ENCODE measurements at regions not wholly inside any gene's neighbourhood (a gene's known extent, or its start where the extent isn't known, plus 50 kb on each side); places are given as distances from the start of the nearest gene placed in this dataset.
"Not testable (repeated sequence)": the region's sequence is repeated elsewhere in the genome, so short reads cannot be mapped to it uniquely, and the experiment has no call there.

DNA sequence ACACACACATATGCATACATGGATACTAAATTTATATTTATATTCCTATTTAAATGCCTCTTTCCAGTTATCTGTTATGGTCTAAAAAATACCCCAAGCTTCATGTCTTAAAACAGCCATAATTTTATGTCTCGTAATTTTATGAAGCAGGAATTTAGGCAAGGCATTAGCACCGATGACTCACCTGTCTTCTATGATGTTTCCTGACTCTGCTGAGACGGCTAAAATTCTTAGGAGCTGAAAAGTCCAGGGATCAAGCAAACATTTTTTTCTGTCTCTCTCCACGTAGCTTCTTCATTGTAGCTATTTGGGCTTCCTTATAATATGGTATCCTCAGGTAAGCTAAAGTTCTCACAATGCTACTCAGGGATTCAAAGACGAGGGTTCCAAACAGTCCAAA lies 930.3 kb downstream of the STIM2 start:
- H3K9me3 ChIP-seq: no peaks in the 10 kb centered on the region
- no peak overlapping the region for H3K27ac ChIP-seq
- H3K4me3 ChIP-seq: no peak overlapping the region
- intact Hi-C loops (cut with DNase I): no loop called here
- H3K27me3 ChIP-seq: no peaks in the 10 kb centered on the region
- H3K4me1 ChIP-seq: no peaks in the 10 kb centered on the region
- no peak for DNase-seq (ENCODE audit: low spot score in 2 of 2)
- no peaks in the 10 kb centered on the region for H3K36me3 ChIP-seq
- TF ChIP-seq, protein P1, sequence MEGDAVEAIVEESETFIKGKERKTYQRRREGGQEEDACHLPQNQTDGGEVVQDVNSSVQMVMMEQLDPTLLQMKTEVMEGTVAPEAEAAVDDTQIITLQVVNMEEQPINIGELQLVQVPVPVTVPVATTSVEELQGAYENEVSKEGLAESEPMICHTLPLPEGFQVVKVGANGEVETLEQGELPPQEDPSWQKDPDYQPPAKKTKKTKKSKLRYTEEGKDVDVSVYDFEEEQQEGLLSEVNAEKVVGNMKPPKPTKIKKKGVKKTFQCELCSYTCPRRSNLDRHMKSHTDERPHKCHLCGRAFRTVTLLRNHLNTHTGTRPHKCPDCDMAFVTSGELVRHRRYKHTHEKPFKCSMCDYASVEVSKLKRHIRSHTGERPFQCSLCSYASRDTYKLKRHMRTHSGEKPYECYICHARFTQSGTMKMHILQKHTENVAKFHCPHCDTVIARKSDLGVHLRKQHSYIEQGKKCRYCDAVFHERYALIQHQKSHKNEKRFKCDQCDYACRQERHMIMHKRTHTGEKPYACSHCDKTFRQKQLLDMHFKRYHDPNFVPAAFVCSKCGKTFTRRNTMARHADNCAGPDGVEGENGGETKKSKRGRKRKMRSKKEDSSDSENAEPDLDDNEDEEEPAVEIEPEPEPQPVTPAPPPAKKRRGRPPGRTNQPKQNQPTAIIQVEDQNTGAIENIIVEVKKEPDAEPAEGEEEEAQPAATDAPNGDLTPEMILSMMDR (IDR thresholded peaks at IDR 0.05): no peak

DNA sequence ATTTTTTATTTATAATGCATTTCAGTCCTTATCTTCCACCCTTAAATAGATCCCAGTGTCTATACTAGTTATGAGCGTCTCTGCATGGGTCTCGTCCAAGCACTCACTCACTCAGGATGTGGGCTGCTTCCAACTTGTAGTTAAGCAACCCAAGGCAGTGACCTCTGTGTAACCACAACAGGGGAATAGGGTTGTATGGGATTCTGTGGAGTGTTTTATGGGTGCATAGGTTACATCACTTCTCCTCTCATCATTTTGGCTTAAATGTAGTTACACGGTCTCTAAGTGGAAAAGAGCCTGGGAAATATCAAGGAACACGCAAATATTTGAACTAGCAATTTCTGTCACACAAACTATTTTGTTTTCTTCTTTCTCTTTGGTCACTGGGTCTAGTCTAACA lies 931.0 kb downstream of the STIM2 start:
- intact Hi-C loops (cut with DNase I): no loop called here
- DNase-seq (ENCODE audit: low spot score in 2 of 2): no peak
- no peak overlapping the region for H3K27ac ChIP-seq

DNA sequence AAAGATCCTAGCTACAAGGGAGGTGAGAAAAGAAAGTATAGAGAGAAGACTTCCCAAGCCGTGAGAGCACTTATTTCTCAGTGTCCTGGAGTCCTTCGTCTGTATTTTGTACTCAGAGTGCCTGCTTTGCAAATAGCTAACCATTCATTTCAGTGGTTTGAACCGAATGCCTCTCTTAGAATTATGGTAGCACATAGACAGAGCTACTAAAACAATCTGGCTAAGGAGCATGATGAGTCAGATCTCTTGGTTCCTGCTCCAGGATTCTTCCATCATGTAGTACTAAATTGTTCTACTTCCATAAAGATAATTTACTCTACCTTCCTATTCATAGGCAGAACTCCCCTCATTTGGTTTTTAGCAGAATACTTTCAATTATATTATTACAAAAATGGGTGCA lies 946.6 kb downstream of the STIM2 start:
- Histone ChIP-seq H3K4me3 (no peak overlapping the region), H3K4me1 (no peaks in the 10 kb centered on the region), H3K27ac (no peak overlapping the region), H3K9me3 (no peaks in the 10 kb centered on the region), H3K27me3 (no peaks in the 10 kb centered on the region), H3K36me3 (no peaks in the 10 kb centered on the region)
- no peak for DNase-seq (ENCODE audit: low spot score in 2 of 2)
- intact Hi-C loops (cut with DNase I): no loop called here
- TF ChIP-seq, protein P1 (IDR thresholded peaks at IDR 0.05): no peak

More for the DNA sequence above, 931.0 kb downstream of the STIM2 start:
- no peaks in the 10 kb centered on the region for H3K27me3 ChIP-seq
- no peaks in the 10 kb centered on the region for H3K9me3 ChIP-seq
- TF ChIP-seq, protein P1 (IDR thresholded peaks at IDR 0.05): no peak
- H3K4me3 ChIP-seq: no peak overlapping the region
- no peaks in the 10 kb centered on the region for H3K4me1 ChIP-seq
- H3K36me3 ChIP-seq: no peaks in the 10 kb centered on the region

DNA sequence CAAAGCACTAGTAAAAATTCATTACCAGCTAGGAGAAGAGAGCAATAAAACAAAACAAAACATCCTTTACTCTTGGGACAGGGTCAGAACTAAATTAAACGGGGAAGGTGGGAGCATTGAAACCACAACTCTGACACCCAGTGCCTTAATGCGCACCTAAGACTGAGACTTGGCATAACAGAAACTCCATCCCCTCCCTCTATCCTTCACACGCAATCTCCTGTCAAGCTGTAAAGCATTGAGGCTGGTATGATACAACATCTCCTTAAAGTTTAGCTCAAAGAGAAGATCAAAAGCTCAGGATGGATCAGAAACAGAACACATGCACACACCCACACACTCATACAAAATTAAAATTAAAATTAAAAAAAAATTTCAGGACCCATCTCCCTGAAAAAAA lies 951.3 kb downstream of the STIM2 start:
- no peaks in the 10 kb centered on the region for H3K36me3 ChIP-seq
- TF ChIP-seq, protein P1 (IDR thresholded peaks at IDR 0.05): no peak
- no peaks in the 10 kb centered on the region for H3K4me1 ChIP-seq
- no peak overlapping the region for H3K27ac ChIP-seq
- no peak overlapping the region for H3K4me3 ChIP-seq
- DNase-seq (ENCODE audit: low spot score in 2 of 2): no peak
- H3K9me3 ChIP-seq: no peaks in the 10 kb centered on the region
- intact Hi-C loops (cut with DNase I): no loop called here
- H3K27me3 ChIP-seq: no peaks in the 10 kb centered on the region

DNA sequence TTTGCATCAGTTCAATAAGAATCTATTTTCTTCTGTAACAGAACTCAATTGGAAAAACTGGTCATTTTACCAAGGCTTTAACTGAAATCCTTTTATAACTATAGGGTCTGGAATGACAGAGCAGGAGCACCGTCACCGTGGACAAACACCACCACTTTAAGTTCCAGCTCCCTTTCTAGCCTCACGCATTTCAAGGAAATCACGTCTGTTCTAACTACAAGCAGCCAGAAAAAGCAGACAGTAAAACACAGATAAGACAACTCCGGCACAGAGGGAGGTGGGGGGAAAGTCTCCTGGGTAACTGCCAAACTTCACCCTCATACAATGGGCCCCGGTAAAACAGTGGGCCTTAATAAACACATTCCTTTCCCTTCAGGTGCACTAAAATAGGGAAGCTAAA lies 952.6 kb downstream of the STIM2 start:
- H3K36me3 ChIP-seq; H3K27ac ChIP-seq; H3K27me3 ChIP-seq; H3K4me3 ChIP-seq; DNase-seq (ENCODE audit: low spot score in 2 of 2); H3K4me1 ChIP-seq; H3K9me3 ChIP-seq; intact Hi-C loops (cut with DNase I): not testable (repeated sequence)

DNA sequence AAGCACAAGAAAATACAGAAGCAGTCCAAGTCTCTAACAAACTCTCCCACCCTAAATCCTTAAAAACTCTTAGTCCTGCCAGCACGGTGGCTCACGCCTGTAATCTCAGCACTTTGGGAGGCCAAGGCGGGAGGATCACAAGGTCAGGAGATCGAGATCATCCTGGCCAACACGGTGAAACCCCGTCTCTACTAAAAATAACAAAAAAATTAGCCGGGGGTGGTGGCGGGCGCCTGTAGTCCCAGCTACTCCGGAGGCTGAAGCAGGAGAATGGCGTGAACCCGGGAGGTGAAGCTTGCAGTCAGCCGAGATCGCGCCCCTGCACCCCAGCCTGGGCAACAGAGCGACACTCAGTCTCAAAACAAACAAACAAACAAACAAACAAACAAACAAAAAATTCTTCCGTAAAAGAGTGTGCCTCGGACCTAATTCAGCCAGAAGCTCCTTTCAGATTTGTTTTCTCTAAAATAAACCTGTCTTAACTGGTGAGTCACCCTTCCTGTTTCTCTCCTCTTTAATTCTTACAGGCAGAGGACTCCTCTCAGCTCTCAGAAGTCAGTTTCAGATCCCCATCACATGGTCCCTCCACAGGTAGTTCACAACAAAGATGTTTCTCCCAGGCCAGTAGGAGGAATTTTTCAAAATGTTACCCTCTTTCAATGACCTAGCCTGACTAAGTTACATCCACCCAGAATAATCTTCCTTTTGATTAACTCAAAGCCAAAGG lies 953.2 kb downstream of the STIM2 start:
- H3K27ac ChIP-seq; H3K4me1 ChIP-seq; intact Hi-C loops (cut with DNase I); DNase-seq (ENCODE audit: low spot score in 2 of 2); H3K36me3 ChIP-seq; H3K4me3 ChIP-seq; H3K27me3 ChIP-seq; H3K9me3 ChIP-seq: not testable (repeated sequence)

DNA sequence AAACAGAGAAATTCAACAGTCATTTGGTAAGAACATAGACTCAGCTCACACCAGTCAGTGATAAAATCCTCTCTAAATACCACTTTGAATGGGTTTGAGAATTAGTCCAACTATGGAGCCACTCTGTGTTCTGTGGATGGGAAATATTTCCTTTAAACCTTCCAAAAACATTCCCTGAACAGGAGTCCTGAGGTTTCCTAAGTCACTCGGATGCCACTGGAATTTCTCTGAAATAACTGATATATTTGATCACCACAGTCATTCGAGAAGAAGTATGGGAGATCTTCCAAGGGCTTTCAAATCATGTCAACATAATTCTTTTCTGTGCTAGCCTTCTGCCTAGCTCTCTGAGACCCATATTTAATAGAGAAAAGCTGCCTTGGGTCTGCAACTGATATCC lies 958.6 kb downstream of the STIM2 start:
- TF ChIP-seq, protein P1 (IDR thresholded peaks at IDR 0.05): no peak
- no peak for DNase-seq (ENCODE audit: low spot score in 2 of 2)
- intact Hi-C loops (cut with DNase I): no loop called here
- Histone ChIP-seq H3K36me3 (no peaks in the 10 kb centered on the region), H3K27me3 (no peaks in the 10 kb centered on the region), H3K4me3 (no peak overlapping the region), H3K4me1 (no peaks in the 10 kb centered on the region), H3K9me3 (no peaks in the 10 kb centered on the region), H3K27ac (no peak overlapping the region)

All from ascending aorta (tissue), 2 donors.